HG03342 (cell line): ENCODE measurements at regions not wholly inside any gene's neighbourhood (a gene's known extent, or its start where the extent isn't known, plus 50 kb on each side); places are given as distances from the start of the nearest gene placed in this dataset.
"Not testable (repeated sequence)": the region's sequence is repeated elsewhere in the genome, so short reads cannot be mapped to it uniquely, and the experiment has no call there.

Source experiments
- ATAC-seq: cut with Tn5 transposase; IDR thresholded peaks from one replicate; pipeline ENCODE4 v1.9.1; 2021; ENCODE audit warnings: mild to moderate bottlenecking, moderate library complexity; ENCODE audit not compliant: unreplicated experiment

DNA sequence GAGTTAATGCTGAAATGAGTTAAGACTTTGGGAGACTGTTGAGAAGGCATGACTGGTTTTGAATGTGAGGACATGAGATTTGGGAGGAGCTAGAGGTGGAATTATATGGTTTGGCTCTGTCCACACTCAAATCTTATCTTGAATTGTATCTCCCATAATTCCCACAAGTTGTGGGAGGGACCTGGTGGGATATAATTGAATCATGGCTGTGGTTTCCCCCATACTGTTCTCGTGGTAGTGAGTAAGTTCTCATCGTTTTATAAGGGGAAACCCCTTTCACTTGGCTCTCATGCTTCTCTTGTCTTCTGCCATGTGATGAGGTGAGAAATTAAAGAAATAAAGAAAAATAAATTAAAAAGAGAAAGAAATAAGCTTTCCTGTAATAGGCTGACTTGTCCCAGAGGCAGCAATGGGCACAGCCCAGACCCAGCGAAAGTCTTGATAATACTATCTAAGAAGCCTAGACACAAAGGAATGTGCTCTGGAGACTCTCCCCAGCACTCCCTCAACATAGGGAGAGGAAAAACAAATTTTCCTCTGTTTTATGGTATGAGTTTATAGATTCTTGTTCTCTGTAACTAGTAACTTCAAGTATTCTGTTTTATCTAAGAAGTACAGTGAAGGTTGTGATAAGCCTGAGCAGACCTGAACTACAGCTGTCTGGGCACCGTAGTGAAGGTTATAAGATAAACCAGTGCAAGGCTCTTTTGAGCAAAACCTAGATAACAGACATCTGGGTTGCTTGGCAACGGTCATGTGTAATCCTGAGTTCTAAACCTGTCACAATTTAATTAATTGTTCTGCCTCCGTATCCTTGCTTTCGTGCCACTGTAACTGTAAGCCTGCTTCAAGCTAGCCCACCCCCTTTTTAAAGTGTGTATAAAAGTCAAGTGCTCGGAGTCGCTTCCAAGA is 88.9 kb upstream of the ECI2 start:
- ATAC-seq: no peak

DNA sequence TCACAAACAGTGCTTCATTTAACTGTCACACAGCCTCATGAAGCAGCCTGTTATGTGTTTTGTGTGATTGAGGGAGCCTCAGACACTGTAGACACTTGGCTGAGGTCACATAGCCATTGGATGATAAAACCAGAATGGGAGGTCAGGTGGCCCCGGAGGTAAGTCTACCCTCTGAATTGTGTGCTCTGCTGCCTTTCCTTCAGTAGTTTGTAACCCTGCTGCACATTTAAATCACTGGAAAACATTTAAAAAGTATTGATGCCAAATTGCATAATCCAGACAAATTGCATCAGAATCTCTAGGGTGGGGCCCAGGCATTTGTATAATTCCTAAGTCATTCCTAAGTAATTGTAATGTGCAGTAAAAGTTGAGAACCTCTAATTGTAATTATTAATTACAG is 85.2 kb upstream of the ECI2 start:
- no peak for ATAC-seq

DNA sequence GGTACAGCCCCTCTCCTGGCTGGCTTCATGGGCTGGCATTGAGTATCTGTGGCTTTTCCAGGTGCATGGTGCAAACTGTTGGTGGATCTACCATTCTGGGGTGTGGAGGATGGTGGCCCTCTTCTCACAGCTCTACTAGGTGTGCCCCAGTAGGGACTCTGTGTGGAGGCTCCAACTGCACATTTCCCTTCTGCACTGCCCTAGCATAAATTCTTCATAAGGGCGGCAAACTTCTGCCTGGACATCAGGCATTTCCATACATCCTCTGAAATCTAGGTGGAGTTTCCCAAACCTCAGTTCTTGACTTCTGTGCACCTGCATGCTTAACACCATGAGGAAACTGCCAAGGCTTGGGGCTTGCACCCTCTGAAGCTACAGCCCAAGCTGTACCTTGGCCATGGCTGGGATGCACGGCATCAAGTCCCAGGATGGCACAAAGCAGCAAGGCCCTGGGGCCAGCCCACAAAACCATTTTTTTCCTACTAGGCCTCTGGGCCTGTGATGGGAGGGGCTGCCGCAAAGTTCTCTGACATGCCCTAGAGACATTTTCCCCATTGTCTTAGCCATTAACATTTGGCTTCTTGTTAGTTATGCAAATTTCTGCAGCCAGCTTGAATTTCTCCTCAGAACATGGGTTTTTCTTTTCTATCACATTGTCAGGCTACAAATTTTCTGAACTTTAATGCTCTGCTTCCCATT is 83.4 kb upstream of the ECI2 start:
- not testable (repeated sequence) for ATAC-seq

DNA sequence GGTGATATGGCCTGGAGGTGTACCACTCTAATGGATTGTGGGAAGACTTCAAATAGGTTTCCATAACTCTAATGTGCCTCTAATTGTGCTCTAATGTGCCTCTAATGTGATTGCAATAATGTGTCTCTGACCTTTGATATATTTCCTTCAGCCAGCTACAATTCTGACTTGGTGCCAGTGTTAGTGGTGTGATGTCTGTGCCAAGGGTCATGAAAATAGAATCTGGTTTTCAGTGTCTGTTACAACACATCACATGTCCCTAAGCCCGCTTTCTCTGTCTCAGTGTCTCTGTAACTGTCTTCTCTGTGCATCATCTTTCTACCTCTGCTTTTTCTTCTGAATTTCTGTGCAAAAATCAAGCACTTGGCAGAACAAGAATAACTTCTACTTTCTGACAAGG is 77.2 kb upstream of the ECI2 start:
- no peak for ATAC-seq

DNA sequence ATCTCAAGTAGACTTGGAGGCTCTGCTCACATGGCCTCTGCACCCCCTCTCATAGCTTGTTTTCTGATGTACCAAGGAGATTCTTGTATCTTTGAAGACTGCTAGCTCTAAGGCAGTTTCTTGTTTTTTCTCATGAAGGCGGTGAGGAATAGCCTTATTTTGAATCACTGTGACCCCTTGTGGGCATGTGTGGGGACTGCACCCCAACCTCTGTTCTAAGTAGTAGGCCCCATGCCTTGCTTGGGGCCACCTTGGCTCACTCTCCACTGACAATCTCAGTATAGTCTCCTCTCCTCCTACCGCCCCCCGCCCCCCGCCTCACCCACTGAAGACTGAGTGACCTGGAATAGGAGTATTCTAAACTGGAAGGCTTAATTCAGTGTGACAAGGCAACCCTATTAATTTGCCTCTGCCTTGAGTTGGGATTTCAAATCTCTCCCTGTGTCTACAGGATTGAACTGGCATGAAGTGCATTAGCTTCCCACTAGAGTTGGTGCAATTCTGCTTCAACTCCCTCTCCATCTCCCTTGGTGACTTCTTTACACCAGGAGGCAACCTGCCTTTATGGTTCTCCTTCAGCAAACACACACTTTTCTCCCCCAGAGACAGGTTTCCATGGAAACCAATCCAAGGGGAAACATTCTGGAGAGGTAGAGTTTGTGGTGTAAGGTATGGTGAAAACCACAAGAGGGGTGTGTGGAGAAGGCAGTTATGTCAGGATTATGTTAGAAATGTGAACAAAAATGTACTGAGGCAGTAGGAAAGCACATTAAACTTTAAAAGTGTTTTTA is 75.4 kb upstream of the ECI2 start:
- ATAC-seq: no peak

DNA sequence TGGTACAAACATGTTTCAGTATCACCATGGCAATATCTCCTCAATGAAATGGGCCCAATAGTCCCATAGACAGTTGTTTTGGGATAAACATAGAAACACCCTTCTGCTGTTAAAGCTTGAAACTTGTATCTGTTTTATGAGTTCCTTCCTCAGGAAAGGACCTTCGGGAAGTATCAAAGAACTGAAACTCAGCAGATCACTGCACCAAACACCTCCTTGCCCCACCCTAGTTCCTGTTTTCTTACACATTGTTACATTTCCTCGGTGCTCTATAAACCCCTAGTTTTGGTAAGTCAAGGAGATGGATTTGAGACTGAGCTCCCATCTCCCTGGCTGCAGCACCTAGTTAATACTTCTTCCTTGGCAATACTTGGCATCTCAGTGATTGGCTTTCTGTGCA is 73.8 kb upstream of the ECI2 start:
- ATAC-seq: no peak

DNA sequence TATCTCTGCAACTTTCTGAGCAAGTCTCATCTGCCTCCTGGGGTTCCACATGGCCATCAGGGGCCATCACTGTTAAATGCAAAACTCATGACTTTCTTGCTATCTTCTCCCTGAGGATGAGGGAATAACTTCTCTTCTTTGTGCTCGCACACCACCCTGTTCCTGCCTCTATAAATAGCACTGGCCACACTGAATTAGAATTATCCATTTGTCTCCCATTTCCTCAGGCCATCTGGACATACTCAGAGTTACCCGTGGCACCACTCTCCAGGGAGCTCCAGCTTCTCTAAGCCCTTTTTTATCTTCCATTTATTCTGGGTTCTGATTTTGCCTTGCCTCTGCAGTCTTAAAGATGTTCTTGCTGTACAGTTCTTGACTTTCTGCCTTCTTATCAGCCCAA is 72.8 kb upstream of the ECI2 start:
- ATAC-seq: no peak

DNA sequence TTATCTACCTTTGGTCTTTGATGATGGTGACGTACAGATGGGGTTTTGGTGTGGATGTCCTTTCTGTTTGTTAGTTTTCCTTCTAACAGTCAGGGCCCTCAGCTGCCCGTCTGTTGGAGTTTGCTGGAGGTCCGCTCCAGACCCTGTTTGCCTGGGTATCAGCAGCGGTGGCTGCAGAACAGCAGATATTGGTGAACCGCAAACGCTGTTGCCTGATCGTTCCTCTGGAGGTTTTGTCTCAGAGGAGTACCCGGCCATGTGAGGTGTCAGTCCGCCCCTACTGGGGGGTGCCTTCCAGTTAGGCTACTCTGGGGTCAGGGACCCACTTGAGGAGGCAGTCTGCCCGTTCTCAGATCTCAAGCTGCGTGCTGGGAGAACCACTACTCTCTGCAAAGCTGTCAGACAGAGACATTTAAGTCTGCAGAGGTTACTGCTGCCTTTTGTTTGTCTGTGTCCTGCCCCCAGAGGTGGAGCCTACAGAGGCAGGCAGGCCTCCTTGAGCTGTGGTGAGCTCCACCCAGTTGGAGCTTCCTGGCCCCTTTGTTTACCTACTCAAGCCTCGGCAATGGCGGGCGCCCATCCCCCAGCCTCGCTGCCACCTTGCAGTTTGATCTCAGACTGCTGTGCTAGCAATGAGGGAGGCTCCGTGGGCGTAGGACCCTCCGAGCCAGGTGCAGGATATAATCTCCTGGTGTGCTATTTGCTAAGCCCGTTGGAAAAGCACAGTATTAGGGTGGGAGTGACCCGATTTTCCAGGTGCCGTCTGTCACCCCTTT is 68.5 kb upstream of the ECI2 start:
- not testable (repeated sequence) for ATAC-seq

DNA sequence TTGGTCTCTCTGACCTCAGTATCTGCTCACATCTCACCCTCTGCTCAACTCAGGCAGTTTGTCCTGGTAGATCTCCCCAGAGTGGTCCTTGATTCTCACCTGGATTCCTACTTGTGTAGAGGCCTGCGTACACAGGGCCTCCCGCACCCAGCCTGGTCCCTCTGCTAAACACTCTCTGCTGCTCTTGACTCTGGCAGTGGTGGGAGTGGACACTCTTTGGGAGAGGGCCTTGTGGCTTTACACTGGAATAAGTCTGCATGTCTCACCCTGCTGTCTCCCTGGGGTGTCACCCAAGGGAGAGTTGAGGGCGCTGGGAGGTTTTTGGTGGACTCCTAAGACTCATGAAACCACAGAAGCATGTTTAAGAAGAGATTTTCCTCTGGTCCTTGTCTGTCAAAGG is 57.3 kb upstream of the ECI2 start:
- ATAC-seq: no peak

DNA sequence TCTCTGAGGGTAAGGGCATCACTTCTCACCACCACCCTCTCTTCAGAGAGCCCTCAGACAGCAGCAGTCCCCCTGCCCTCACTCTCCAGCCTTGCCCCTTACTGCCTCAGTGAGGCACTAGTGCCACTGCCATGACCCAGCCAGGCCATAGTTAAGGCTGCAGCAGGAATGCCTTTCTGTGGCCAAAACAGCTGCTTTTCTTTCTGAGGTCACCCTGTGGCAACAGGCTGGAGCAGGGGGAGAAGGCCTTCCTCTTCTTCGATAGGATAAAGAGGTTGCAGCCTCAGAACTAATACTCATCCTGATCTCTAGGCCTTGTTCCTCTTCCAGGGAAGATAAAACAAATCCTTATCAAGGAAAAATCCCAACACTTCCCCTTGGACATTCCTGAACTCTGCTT is 56.8 kb upstream of the ECI2 start:
- ATAC-seq: no peak

DNA sequence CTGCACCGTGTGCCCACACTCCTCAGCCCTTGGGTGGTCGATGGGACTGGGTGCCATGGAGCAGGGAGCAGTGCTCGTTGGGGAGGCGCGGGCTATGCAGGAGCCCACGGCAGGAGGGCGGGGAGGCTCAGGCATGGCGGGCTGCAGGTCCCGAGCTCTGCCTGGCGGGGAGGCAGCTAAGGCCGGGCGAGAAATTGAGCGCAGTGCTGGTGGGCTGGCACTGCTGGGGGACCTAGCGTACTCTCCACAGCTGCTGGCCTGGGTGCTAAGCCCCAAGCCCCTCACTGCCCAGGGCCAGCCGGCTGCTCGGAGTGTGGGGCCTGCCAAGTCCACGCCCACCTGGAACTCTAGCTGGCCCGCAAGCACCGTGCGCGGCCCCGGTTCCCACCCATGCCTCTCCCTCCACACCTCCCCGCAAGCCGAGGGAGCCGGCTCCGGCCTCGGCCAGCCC is 55.9 kb upstream of the ECI2 start:
- ATAC-seq: no peak

DNA sequence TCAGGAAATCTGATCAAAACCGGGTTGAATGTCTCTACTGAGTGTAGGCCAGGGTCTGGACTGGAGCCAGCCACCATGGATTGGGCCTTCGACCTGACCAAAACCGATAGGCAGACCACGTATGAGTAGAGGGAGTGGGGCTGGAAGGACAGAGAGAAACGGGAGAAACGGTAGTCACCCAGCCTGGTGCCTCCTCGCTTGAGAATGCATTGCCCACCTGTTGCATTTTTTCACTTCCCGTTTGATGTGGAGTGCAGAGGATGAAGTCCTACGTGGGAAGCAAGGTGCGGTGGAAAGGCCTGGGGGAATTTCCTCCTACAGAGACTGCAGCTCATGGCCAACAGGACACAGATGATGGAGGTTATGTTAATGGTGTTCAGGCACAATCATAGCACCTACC is 53.9 kb upstream of the ECI2 start:
- ATAC-seq: no peak

DNA sequence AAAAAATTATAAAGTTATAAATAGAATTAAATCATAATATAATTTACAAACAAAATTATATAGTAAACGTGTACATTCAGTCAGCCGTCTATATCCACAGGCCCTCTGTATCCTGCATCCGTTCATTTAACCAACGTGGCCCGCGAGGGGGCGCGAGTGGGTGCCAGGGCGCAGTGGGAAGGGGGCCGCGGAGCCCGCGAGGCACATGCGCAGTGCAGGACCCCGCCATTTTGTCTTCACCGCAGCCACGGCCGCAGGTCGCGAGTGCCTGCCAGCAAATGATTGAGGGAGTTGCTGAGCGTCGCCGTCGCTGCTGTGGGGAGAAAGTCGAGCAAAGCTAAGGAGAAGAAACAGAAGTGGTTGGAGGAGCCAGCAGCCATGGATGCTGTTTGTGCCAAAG is 53.4 kb upstream of the ECI2 start:
- no peak for ATAC-seq

DNA sequence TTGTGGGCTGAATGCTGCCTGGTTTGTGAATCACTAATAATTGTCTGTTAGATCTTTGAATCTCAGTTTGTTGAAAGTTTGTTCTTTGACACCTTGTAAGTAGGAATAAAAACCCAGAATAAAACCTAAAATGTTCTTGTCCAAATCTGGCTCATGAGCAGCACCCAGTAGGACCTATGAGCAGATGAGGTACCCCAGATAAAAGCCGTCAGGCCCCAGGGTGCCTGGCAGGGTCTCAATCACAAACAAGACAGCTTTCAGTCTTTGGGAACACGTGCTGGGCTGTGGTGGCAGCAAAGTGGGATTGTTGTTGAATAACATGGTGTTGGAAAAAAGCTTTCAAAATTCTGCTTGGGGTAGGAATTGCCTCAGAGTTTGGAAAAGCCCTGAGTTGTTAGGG is 52.1 kb upstream of the ECI2 start:
- ATAC-seq: no peak

DNA sequence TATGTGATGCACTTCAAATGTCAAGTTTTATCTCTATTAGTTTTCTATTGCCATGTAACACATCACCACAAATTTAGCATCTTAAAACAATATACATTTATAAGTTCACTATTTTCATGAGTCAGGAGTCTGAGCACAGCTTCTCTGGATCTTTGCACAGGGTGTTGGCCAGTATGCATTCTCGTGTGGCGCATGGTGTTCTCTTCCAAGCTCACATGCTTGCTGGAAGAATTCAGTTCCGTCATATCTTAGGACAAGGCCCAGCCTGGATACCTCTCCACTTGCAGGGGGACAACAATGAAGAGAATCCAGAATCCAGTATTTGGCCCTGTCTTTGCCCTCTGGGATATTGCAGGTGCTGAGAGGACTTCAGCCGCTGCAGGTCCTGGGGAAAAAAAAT is 51.0 kb upstream of the ECI2 start:
- no peak for ATAC-seq

DNA sequence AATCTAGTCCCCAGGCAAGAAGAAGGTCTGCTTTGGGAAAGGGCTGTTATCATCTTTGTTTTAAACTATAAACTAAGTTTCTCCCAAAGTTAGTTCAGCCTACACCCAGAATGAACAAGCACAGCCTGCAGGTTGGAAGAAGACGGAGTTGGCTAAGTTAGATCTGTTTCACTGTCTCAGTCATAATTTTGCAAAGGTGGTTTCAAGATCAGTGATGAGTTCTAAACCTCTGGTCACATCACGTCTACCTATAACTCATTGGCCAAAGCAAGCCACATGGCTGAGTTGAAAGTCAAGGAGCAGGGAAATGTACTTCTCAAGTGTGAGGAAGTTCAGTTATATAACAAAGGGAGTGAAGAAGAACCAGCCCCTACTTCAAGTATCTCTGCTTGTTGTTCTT is 50.5 kb upstream of the ECI2 start:
- no peak for ATAC-seq

DNA sequence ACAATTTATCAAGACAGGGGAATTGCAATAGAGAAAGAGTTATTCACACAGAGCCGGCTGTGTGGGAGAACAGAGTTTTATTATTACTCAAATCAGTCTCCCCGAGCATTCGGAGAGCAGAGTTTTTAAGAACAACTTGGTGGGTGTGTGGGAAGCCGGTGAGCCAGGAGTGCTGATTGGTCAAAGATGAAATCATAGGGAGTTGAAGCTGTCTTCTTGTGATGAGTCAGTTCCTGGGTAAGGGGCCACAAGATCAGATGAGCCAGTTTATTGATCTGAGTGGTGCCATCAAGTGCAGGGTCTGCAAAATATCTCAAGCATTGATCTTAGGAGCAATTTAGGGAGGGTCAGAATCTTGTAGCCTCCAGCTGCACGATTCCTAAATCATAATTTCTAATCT is 50.0 kb upstream of the ECI2 start:
- ATAC-seq: no peak
